Stimulated activated CD8-positive, alpha-beta memory T cell treated with anti-CD3 and anti-CD28 coated beads, Interleukin-4, amount 100 ng/mL, for 24 hours (primary cell): ENCODE measurements at regions not wholly inside any gene's neighbourhood (a gene's known extent, or its start where the extent isn't known, plus 50 kb on each side); places are given as distances from the start of the nearest gene placed in this dataset.

Experiments
- DNase-seq: peaks from one replicate; pipeline ENCODE4 v3.0.0-alpha.2; 2020; ENCODE audit warnings: low read depth

GRCh38 chr2:234640657-234641056 lies 143.8 kb upstream of the ARL4C start:
- DNase-seq = no peak

- no peak for DNase-seq
Measured at GRCh38 chr2:234638966-234639365, 142.1 kb upstream of the ARL4C start.

- no peak for DNase-seq
Measured at GRCh38 chr2:234635284-234635683, 138.4 kb upstream of the ARL4C start.

- DNase-seq = no peak
Measured at GRCh38 chr2:234633581-234634230, 136.8 kb upstream of the ARL4C start.

DNA sequence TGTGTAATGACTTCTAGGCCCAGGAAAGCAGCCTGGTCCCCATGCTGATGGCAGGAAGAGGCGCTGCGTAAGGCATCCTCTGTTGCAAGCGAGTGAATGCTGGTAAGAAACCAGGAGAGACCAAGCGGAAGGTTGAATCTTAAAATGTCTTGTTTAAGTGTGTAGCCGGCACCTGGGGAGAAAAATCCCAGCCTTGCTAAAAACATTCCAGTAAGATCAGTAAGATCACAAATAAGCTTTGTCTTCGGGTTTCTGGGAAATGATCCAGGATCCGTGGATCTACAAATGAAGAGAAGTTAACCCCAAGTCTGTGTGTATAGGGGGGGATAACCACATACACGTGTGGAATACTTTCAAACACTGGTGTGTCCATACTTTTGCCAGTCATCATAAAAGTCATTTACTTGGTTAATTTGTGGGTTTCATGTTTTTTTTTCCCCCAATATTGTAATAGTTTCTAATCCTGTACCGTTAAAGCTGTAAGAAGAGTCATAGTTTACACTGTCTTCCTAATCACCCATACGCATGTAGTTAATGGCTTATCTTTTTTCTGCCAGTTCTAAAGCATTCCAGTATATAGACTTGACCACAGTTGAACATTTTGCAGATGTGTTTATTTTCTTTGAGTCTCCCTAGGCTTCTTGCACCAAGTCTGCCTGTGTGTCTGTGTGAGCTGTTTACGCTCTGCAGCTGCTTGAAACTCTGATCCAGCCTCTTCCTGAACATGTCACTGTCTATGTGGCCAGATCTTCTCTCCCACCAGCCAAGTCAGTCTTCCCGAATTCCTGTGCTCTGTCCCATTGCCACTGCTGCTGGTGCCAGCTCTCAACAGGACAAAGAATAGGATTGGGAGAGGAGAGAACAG lies 135.9 kb upstream of the ARL4C start:
- DNase-seq = no peak

DNA sequence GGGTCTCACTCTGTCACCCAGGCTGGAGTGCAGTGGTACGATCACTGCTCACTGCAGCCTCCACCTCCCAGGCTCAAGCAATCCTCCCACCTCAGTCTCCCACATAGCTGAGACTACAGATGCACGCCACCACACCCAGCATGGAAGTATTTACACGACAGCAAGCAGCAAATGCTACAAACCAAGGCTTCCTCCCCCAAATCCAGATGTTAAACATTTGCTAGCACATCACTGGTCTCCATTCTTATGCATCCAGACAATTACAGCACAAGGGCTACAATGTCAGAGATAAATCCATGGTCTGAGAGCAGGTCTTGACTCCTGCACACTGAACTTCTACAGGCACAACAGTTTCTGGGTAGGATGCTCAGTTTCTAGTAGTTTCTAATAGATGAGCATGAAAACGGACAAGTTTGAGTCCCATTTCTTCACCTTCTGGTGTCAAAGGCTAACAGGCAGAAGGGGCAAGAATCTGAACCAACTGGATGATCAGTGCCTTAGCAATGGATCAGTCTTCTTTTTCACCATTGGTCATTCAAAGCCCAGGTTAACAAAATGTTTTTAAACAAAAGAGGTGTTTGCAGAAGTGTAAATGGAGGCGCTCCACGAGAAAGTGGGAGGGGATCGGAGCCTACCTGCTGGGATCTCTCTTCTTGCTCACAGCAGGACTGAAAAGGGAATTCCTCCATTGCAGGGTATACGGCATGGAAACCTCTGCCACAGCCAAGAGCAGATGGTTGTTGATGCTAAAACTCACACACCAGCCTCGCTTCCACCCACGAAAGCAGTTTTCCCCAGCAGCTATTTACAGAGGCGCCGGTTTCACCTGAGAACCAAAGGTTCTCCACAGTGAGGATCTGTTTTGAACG lies 135.0 kb upstream of the ARL4C start:
- no peak for DNase-seq

DNA sequence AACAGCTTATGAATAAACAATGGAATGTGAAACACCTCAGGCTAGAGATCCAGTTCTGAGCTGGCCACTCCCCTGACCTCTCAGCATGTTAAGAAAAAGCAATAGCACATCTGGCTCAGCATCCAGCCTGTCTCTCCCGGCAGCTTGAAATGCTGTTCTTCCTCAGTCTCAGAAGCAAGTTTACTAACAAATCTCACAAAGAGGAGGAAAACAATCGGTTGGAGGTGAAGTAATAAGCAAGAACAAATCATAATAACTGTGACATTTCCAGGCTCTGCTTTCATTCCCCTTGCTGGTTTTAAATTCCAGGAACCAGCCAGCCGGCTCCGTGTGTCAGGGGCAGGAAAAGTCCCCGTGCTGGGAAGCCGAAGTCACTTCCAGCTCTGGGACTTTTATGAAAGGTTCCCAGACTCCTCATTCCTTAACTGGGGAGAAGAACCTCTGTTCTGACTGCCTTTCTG lies 133.9 kb upstream of the ARL4C start:
- no peak for DNase-seq

DNA sequence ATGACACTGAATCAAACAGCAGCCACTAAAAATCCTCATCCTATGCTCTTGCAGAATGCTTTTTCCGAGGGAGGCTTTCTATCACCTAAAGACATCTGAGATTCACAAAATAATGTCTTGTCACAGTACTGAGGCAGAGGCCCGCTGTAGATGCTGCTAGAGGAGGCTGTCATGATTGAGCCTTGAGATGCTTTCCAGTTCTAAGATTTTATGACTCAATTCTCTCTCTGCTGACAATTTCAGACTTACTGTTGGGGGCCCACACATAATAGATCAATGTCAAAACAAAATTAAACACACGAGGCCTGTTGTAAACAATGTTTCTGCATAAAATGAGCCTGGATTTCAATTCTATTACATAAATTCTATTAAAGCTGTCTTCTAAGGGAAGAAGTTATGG lies 132.7 kb upstream of the ARL4C start:
- no peak for DNase-seq

DNA sequence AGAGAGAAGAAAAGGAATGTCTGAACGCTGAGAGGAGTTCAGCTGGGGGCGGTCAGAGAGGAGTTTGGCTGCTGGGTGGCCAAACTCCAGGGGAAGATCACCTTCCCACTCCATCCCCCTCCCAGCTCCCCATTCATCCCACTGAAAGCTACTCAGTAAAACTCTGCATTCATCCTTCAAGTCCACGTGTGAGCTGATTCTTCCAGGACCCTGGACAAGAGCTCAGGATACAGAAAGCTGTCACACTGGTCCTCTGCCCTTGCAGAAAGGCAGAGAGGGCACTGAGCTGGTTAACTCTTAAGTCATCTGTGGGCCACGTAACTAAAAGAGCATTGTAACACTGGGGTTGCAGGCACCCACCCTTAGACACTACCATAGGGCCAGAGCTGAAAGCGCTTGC lies 132.1 kb upstream of the ARL4C start:
- DNase-seq = no peak

GRCh38 chr2:234627308-234627707 lies 130.4 kb upstream of the ARL4C start:
- DNase-seq = no peak

DNA sequence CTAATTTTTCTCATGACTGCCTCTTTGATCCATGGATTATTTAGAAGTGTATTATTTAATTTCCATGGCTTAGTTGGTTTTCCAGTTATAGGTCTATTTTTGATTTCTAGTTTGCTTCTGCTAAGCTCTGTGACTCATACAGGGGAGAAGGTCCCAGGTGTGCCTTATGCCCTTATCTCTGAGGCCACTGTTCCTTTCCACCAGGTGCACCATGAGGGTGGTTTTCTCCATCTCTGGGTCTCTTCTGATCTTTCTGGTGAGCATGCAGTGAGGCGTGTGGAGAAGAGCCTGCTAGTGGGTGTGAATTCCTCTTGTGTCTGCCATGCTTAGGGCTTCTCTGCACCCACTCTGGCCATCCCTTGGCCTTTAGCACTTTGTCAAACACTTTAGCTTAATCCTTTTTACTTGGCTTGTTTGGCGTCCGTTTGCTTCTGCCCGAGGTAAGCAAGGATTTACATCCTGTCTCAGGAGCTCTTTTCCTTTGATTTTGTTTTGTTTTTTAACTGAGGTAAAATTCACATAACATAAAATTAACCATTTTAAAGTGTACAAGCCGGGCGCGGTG lies 129.8 kb upstream of the ARL4C start:
- DNase-seq = no peak

DNA sequence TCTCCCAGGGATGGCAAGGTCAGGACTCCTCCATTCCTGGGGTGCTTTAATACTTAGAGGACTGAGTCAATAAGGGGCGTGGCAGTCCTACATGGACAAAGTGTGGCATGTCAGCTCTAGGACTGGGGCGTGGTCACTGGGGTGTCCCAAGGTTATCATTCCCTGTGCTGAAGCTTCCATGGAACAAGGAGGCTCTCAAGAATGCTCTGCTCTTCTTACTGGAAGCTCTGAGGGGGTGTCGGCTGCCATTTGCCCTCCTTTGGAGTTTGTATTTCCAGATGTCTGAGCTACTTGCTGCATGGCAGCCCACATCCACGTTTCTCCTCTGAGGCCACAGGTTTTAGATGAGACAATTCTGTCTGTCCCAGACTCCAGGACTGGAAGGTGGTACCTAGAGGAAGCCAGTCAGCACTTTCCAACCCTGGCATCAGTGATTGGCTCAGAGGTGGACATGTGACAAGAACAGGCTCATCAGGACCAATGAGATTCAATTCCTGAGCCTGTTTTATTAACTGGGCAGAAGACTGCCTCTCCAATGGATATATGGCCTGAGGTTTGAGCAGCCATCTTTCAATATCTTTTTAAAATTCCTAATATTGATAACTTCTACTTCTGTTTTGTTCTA lies 128.9 kb upstream of the ARL4C start:
- no peak for DNase-seq

DNA sequence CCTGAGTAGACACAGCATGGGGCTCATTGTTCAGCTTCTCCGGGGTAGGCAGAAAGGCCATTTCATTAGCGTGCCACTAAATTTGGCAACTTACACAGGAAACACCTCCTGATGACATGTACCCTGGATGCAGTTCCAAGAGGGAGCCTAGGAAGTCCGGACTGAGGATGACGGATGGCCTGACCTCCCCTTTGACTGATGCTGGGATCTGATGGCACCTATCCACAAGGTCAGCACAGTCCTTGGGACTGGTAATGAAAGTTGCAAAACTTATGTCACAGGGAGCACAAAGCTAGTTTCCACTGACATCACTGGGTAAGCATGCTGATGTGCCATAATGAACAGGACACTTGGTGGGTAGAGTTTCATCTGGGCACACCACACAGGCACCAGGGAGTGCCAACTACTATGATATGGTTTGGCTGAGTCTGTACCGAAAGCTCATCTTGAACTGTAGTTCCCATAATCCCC lies 126.7 kb upstream of the ARL4C start:
- DNase-seq = no peak

- DNase-seq = no peak
Measured at GRCh38 chr2:234621120-234621519, 124.2 kb upstream of the ARL4C start.

DNA sequence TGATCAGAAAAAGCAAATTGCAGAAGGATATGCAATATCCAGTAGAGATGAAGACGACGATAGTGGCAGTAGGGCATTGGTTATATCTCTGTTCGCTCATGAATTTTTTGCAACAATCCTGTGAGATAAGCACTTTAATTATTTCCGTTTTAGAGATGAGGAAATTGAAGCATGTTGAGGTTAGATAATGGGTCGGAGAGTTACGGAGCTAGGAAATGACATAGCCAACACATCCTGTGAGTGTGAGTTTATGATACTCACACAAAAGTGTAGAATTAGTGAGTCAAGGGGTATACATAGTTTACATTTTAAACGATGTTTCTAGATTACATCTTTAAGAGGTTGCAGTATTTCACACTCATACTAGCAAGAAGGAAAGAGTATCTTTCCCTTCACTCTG lies 123.1 kb upstream of the ARL4C start:
- no peak for DNase-seq

GRCh38 chr2:234615643-234616356 lies 118.9 kb upstream of the ARL4C start:
- DNase-seq = no peak

DNA sequence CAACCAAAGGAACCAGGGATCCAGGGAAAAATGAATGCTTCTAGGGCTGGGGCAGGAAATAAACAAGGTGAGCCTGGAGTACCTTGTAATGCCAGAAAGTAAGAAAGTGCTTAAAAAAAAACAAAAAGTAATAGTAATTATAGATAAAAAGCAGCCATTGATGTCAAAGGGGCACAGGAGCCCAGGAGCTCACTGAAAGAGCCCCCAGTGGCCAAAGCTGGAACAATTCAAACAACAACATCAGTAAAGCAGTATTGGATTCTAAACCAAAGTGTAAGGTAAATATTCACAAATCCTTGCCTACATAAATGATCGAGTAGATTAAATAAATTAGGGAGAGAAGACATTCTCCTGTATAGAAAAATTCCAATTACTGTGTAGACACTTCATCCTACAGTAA lies 114.3 kb upstream of the ARL4C start:
- no peak for DNase-seq

DNA sequence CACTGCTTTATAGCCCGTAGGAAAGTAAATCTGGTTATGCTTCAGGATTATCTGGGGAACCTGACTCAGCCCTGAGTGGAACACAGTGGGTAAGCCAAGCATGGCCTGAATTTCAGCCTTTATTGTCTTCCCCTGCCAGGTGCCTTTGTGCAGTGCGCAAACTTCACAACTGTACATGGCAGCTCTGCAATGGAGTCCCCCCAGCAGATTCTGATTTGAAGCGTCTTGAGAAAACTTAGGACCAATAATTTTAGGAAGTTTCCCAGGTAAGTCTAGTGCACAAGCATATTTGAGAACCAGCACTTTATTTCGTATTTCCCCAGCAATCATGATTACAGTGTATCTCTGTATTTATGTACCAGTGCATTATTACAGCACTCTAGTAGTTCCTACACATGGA lies 112.1 kb upstream of the ARL4C start:
- no peak for DNase-seq

DNA sequence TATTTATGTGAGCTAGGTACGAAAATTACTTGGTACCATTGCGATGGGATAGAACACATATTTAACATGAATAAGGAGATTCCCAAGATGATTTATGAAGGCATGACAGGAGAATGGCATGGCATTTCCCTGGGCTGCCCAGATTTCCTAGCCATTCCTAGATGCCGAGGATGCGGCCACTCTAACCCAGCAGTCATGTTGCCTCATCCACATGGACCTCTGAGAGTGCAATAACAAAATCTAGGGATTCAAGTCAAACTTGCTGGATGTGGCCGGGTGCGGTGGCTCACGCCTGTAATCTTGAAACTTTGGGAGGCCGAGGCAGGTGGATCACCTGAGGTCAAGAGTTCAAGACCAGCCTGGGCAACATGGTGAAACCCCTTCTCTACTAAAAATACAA lies 110.8 kb upstream of the ARL4C start:
- no peak for DNase-seq

- no peak for DNase-seq
Measured at GRCh38 chr2:234606896-234607295, 110.0 kb upstream of the ARL4C start.

GRCh38 chr2:234603619-234604018 lies 106.7 kb upstream of the ARL4C start:
- no peak for DNase-seq
